Ishikawa (cell line): ENCODE measurements at regions not wholly inside any gene's neighbourhood (a gene's known extent, or its start where the extent isn't known, plus 50 kb on each side); places are given as distances from the start of the nearest gene placed in this dataset.

Source experiments
- EP300 ChIP-seq: IDR thresholded peaks from 2 replicates; pipeline ENCODE4 v1.6.1; 2012; ENCODE audit warnings: borderline replicate concordance
- NFIC ChIP-seq: IDR thresholded peaks from 2 replicates; pipeline ENCODE4 v1.6.1; 2012
- RAD21 ChIP-seq: IDR thresholded peaks from 2 replicates; pipeline ENCODE4 v1.6.1; 2012; ENCODE audit warnings: low read depth
- REST ChIP-seq: IDR thresholded peaks from 2 replicates; pipeline ENCODE4 v1.6.1; 2012; ENCODE audit warnings: low read depth, mild to moderate bottlenecking
- USF1 ChIP-seq: IDR thresholded peaks from 2 replicates; pipeline ENCODE4 v1.6.1; 2012

- TF ChIP-seq EP300 (no peak), REST (no peak), USF1 (no peak), RAD21 (no peak), NFIC (no peak)
These were observed 714.1 kb downstream of the DHX35 start for GRCh38 chr20:39676241-39676640.
